Stimulated activated CD8-positive, alpha-beta memory T cell treated with anti-CD3 and anti-CD28 coated beads, Interleukin-12 subunit alpha, Interleukin-12 subunit beta, amount 100 ng/mL, for 1 hour (primary cell): ENCODE measurements at regions not wholly inside any gene's neighbourhood (a gene's known extent, or its start where the extent isn't known, plus 50 kb on each side); places are given as distances from the start of the nearest gene placed in this dataset.
"Not testable (repeated sequence)": the region's sequence is repeated elsewhere in the genome, so short reads cannot be mapped to it uniquely, and the experiment has no call there.

Experiments
- DNase-seq: peaks from one replicate; pipeline ENCODE4 v3.0.0-alpha.2; 2020; ENCODE audit warnings: low read depth

GRCh38 chr5:130479045-130479804, 575.0 kb downstream of the CHSY3 start:
- no peak for DNase-seq

- DNase-seq: no peak
Observed at GRCh38 chr5:130476325-130476724, 572.1 kb downstream of the CHSY3 start.

- DNase-seq: no peak
Observed at GRCh38 chr5:130462516-130462915, 558.3 kb downstream of the CHSY3 start.

- no peak for DNase-seq
Observed at GRCh38 chr5:130455175-130455574, 550.9 kb downstream of the CHSY3 start.

GRCh38 chr5:130452744-130453143, 548.5 kb downstream of the CHSY3 start:
- no peak for DNase-seq

- no peak for DNase-seq
Observed at GRCh38 chr5:130436430-130436829, 532.2 kb downstream of the CHSY3 start.

- no peak for DNase-seq
Observed at GRCh38 chr5:130427222-130427955, 523.1 kb downstream of the CHSY3 start.

GRCh38 chr5:130425424-130425823, 521.2 kb downstream of the CHSY3 start:
- DNase-seq: no peak

GRCh38 chr5:130424341-130424740, 520.1 kb downstream of the CHSY3 start:
- no peak for DNase-seq

GRCh38 chr5:130402906-130403305, 498.6 kb downstream of the CHSY3 start:
- DNase-seq: no peak

GRCh38 chr5:130400091-130400490, 495.8 kb downstream of the CHSY3 start:
- DNase-seq: no peak

- no peak for DNase-seq
Observed at GRCh38 chr5:130398825-130399224, 494.6 kb downstream of the CHSY3 start.

GRCh38 chr5:130397727-130398126, 493.5 kb downstream of the CHSY3 start:
- not testable (repeated sequence) for DNase-seq

- DNase-seq: no peak
Observed at GRCh38 chr5:130397132-130397531, 492.9 kb downstream of the CHSY3 start.

GRCh38 chr5:130391727-130392264, 487.5 kb downstream of the CHSY3 start:
- DNase-seq: not testable (repeated sequence)

GRCh38 chr5:130386155-130386554, 481.9 kb downstream of the CHSY3 start:
- no peak for DNase-seq

GRCh38 chr5:130385656-130386055, 481.4 kb downstream of the CHSY3 start:
- DNase-seq: no peak

GRCh38 chr5:130365956-130366355, 461.7 kb downstream of the CHSY3 start:
- DNase-seq: no peak

GRCh38 chr5:130350131-130350530, 445.9 kb downstream of the CHSY3 start:
- no peak for DNase-seq

- no peak for DNase-seq
Observed at GRCh38 chr5:130337179-130337888, 433.1 kb downstream of the CHSY3 start.

- DNase-seq: no peak
Observed at GRCh38 chr5:130335117-130335516, 430.9 kb downstream of the CHSY3 start.

GRCh38 chr5:130333089-130333488, 428.8 kb downstream of the CHSY3 start:
- DNase-seq: no peak

GRCh38 chr5:130331332-130331731, 427.1 kb downstream of the CHSY3 start:
- no peak for DNase-seq
